Erythroblast (primary cell): ENCODE measurements at regions not wholly inside any gene's neighbourhood (a gene's known extent, or its start where the extent isn't known, plus 50 kb on each side); places are given as distances from the start of the nearest gene placed in this dataset.

Source experiments
- GATA1 ChIP-seq: IDR thresholded peaks from 2 replicates; pipeline ENCODE4 v1.6.1; 2011; ENCODE audit warnings: low read depth, mild to moderate bottlenecking, control low read depth, low read length, moderate library complexity
- POLR2A ChIP-seq: IDR thresholded peaks from 2 replicates; pipeline ENCODE4 v1.6.1; 2011; ENCODE audit warnings: mild to moderate bottlenecking, low read length

DNA sequence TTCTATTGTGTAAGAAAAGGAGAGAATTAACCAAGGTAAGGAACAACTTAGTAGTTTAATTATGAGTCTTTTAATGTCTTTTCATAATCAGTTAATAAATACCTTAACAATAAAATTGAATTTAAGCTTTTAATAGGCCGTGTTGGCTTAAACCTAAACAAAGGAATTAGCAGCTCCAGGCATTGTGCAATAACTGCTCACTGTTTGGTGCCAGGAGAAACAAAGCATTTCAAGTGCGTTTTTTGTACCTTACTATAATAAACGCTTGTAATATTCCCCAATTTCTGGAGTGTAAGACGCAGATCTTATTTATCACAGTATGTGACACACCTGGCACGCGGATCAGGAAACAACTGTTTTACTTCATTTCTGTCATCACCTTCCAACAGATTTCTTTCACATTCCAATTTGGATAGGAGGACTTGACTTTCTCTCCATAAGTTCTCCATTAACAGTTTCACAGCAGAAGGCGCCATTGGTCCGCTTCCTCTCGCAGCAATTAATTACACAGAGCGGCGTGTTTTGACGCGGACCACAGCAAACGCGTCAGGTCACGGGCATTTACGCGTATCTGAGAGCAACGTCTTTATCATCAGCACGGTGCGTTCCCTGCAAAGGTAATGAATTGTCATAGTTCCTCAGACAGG, 335.8 kb upstream of the NT5E start:
- TF ChIP-seq POLR2A (no peak), GATA1 (no peak)
